ENCODE measurements at regions not wholly inside any gene's neighbourhood (a gene's known extent, or its start where the extent isn't known, plus 50 kb on each side); places are given as distances from the start of the nearest gene placed in this dataset.

DNA sequence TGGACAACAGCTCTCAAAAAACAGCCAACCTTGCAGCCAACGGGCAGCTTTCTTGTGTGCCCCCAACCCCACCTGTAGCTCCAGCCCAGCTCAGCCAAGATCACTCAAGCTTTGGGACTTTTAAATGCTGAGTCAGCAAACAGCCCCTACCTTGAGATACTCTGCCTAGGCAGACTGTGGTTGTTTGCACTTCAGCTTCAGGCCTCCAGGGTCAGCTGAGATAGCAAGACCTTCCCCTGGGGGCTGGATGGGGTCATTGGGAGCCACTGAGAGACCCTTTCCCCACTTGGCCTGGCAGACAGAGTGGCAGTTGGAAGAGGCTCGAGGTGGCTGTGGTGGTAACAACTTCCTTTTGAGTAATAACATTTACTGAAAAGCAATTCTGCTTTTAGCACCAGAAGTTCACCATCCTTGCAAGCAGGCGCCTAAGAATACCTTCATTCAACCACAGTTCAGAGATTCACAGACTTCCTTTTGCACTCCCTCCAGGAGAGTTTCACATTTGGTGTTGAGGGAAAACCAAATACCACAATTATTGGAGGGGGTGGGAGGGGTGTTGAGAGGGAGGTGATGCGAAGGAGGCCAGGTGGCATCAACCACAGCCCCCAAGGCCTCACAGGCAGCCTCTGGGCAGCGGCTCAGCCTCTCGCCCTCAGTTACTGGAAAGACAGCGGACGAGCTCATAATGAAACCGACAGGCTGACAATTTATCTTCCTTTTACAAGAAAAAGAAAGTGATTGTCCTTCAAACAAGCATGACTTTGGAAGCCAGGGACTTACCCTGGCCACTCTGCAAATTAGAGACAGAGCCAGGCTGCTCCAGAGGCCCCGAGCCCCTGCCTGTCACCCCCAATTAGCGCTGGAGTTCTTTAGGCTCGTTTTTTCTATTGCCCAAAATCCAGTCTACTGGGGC is 148.1 kb downstream of the CEBPB start:
- TF ChIP-seq, protein P1, sequence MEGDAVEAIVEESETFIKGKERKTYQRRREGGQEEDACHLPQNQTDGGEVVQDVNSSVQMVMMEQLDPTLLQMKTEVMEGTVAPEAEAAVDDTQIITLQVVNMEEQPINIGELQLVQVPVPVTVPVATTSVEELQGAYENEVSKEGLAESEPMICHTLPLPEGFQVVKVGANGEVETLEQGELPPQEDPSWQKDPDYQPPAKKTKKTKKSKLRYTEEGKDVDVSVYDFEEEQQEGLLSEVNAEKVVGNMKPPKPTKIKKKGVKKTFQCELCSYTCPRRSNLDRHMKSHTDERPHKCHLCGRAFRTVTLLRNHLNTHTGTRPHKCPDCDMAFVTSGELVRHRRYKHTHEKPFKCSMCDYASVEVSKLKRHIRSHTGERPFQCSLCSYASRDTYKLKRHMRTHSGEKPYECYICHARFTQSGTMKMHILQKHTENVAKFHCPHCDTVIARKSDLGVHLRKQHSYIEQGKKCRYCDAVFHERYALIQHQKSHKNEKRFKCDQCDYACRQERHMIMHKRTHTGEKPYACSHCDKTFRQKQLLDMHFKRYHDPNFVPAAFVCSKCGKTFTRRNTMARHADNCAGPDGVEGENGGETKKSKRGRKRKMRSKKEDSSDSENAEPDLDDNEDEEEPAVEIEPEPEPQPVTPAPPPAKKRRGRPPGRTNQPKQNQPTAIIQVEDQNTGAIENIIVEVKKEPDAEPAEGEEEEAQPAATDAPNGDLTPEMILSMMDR (IDR thresholded peaks at IDR 0.05) = no peak
- TF ChIP-seq POLR2A (IDR thresholded peaks at IDR 0.05) = no peak
